RWPE1 (cell line): ENCODE measurements at regions not wholly inside any gene's neighbourhood (a gene's known extent, or its start where the extent isn't known, plus 50 kb on each side); places are given as distances from the start of the nearest gene placed in this dataset.

Experiments used
- CTCF ChIA-PET: fragments of 350-600 bp; sonication (Branson Sonifier 250); formaldehyde crosslinking; extraction: SDS; loops from one replicate; lab custom pipeline; 2021; lab: Yijun Ruan, JAX
- POLR2A ChIA-PET: fragments of 400-600 bp; formaldehyde crosslinking; extraction: SDS; loops from one replicate; lab custom pipeline; 2020; ENCODE audit warnings: antibody characterized with exemption; ENCODE audit not compliant: low non-redundant PET; lab: Yijun Ruan, JAX
- DNase-seq: peaks from one replicate; pipeline ENCODE4 v3.0.0; 2012; ENCODE audit warnings: low spot score
- H3K27ac ChIP-seq: fragments of 450-650 bp; 2 replicates; pipeline ENCODE4 v1.5.1; 2017
- TF ChIP-seq, protein P1 (sequence below): fragments of 450-650 bp; conservative IDR thresholded peaks from 2 replicates; pipeline ENCODE4 v1.5.1; 2017; ENCODE audit warnings: low read depth, mild to moderate bottlenecking

DNA sequence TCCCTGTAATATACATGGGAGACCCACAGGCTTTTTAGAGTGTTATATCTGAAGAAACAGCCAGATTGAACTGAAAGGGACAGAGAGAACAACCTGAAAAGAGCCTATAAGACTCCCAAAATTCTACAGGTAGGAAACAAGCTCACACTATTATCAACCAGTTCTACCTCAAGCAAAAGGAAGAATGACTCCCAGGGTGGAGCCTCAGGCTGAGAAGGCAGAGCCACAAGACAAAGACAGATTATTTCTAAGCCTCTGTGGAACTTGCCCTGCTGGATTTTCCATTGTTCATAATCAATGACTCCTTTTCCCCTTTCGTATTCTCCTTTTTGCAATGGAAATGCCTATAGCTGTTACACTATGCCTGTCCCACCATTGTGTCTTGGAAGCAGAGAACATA lies 95.1 kb upstream of the LMCD1 start:
- no peak overlapping the region for H3K27ac ChIP-seq
- no peak for DNase-seq
- TF ChIP-seq, protein P1, sequence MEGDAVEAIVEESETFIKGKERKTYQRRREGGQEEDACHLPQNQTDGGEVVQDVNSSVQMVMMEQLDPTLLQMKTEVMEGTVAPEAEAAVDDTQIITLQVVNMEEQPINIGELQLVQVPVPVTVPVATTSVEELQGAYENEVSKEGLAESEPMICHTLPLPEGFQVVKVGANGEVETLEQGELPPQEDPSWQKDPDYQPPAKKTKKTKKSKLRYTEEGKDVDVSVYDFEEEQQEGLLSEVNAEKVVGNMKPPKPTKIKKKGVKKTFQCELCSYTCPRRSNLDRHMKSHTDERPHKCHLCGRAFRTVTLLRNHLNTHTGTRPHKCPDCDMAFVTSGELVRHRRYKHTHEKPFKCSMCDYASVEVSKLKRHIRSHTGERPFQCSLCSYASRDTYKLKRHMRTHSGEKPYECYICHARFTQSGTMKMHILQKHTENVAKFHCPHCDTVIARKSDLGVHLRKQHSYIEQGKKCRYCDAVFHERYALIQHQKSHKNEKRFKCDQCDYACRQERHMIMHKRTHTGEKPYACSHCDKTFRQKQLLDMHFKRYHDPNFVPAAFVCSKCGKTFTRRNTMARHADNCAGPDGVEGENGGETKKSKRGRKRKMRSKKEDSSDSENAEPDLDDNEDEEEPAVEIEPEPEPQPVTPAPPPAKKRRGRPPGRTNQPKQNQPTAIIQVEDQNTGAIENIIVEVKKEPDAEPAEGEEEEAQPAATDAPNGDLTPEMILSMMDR = no peak
- ChIA-PET CTCF (interaction anchor here (0.7 kb wide), 1 partner anchor 11 kb away, joined by 3 read pairs; no protein-coding TSS in a partner anchor), POLR2A (no interaction called here)

DNA sequence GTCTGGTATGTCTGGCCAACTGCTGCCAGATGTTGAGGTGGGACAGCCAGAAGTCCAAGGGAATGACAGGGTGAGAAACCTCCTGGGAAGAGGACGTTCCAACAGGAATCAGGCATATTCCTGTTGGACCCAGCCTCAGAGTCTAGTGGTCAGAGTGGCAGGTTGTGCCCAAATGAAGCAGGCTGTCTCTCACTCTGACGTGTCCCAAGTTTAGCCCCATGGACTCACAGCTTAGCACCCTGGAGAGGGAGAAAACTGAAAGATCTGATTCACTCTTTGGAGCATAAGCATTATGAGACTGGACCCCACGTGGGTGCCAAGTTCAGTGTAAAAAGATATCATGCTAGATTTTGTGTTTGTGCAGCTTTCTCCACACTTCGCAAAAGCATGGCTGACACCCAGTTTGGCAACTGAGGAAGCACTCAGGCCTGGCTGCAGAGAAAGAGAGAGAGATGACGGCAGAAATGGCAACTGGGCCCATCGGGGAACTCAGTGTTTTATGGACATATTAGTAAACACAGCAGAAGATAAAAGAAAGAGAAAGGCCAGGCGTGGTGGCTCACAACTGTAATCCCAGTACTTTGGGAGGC lies 88.2 kb upstream of the LMCD1 start:
- no peak overlapping the region for H3K27ac ChIP-seq
- POLR2A ChIA-PET = no interaction called here
- DNase-seq = no peak
- CTCF ChIA-PET = no interaction called here
- TF ChIP-seq, protein P1 = no peak

DNA sequence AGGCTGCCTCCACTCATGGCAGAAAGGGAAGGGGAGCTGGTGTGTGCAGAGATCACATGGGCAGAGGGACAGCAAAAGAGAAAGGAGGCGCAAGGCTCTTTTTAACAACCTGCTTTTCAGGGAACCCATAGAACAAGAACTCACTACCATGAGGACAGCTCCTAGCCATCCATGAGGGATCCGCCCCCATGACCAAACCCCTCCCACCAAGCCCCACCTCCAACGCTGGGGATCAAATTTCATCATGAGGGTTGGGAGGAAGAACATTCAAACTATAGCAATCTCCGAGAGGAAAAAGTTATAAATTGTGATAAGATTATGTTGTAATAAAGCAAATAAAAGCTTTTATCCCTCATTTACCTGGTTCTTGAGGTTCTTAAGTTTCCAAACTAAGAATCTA lies 84.7 kb upstream of the LMCD1 start:
- TF ChIP-seq, protein P1 = no peak
- no peak overlapping the region for H3K27ac ChIP-seq
- DNase-seq = peak; percentile 12
- ChIA-PET CTCF (interaction anchor here (0.6 to 1.3 kb wide), 7 partner anchors 8 to 566 kb away, joined by 3 to 8 read pairs (median 4); no protein-coding TSS in a partner anchor), POLR2A (no interaction called here)

DNA sequence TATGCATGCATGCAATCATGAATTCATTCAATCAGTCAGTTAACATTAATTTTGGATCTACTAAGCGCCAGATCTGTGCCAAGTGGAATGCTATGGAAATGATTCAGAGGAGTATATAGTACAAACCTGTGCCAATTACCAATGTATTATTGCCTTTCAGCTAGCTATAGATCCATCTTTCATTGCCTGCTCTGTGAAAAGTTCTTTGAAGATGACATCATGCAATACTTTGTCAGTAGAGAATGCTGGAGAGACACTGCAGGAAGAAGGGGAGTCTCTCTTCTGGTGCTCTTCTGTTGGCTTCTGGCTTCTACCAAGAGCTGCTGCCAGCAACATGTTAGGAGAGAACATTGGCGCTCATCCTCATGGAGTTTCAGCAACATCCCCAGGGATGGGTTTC lies 81.0 kb upstream of the LMCD1 start:
- no peak overlapping the region for H3K27ac ChIP-seq
- ChIA-PET CTCF (no interaction called here), POLR2A (no interaction called here)
- no peak for DNase-seq
- TF ChIP-seq, protein P1 = no peak

DNA sequence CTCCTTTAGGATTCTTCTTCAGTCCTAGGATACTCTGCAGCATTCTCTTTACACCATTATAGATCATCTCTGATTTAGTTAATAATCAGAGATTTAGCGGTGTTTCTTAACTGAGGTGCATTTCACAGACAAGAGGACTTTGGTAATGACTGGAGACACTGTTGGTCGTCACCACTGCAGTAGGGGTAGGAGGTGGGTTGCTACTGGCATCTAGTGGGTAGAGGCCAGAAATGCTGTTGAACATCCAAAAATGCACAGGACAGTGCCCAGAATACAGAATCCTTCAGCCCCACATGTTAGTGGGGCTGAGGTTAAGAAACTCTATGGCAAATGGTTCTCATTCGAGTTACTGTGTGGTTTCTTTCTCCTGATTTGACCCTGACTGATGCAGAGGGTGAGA lies 80.4 kb upstream of the LMCD1 start:
- no peak overlapping the region for H3K27ac ChIP-seq
- CTCF ChIA-PET = no interaction called here
- TF ChIP-seq, protein P1 = no peak
- no peak for DNase-seq
- POLR2A ChIA-PET = no interaction called here

DNA sequence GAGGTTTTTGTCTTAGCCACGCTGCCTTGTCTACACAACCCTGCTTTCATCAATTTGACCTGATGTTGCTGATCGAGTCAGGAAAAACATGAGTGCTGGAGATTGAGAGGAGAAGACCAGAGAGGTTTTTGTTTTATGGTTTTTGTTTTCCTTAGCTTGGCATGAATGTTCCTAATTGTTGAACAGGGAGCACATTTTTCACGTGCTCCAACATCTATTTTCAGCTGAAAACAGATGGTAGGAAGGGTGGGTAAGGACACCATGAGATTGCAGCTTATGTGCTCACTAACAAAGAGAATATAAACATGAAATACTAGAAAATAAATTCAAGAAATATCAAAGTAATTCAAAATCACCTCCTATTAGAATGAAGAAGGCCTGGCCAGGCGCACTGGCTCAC lies 79.9 kb upstream of the LMCD1 start:
- DNase-seq = no peak
- ChIA-PET POLR2A (no interaction called here), CTCF (no interaction called here)
- no peak overlapping the region for H3K27ac ChIP-seq
- TF ChIP-seq, protein P1 = no peak
